Vagina (tissue), 2 donors: ENCODE measurements at regions not wholly inside any gene's neighbourhood (a gene's known extent, or its start where the extent isn't known, plus 50 kb on each side); places are given as distances from the start of the nearest gene placed in this dataset.

Source experiments
- DNase-seq, 2 donors: peaks; one replicate each; pipeline ENCODE4 v3.0.0-alpha.2; 2017; ENCODE audit errors: extremely low spot score in 2 of 2
- H3K27ac ChIP-seq: fragments of 200-600 bp; sonication (generic); one replicate; pipeline ENCODE4 v1.5.1; 2019
- H3K27me3 ChIP-seq: fragments of 200-600 bp; sonication (generic); one replicate; pipeline ENCODE4 v1.5.1; 2019
- H3K36me3 ChIP-seq, 2 donors: fragments of 200-600 bp; sonication (generic); one replicate each; pipeline ENCODE4 v1.5.1; 2017 to 2019
- H3K4me1 ChIP-seq: fragments of 200-600 bp; sonication (generic); one replicate; pipeline ENCODE4 v1.5.1; 2019
- H3K4me3 ChIP-seq, 2 donors: fragments of 200-600 bp; sonication (generic); 1 replicate in 1 of 2; 2 replicates in 1 of 2; pipeline ENCODE4 v1.5.1; 2016 to 2019
- H3K9me3 ChIP-seq: fragments of 200-600 bp; sonication (generic); one replicate; pipeline ENCODE4 v1.5.1; 2019
- CTCF ChIP-seq, 3 experiments: fragments of 450-650 bp in 2 of 3; fragments of 200-600 bp in 1 of 3; sonication (generic) in 1 of 3; IDR thresholded peaks; one replicate each; pipeline ENCODE4 v1.5.1; 2017 to 2019; ENCODE audit warnings: antibody characterized with exemption in 3 of 3, mild to moderate bottlenecking in 2 of 3, moderate library complexity in 2 of 3
- POLR2A ChIP-seq, 2 donors: fragments of 450-650 bp; IDR thresholded peaks; one replicate each; pipeline ENCODE4 v1.6.1; 2017; ENCODE audit warnings: antibody characterized with exemption in 2 of 2, mild to moderate bottlenecking in 2 of 2, moderate library complexity in 2 of 2
- POLR2AphosphoS5 ChIP-seq, 2 donors: sonication (generic); formaldehyde crosslinking; IDR thresholded peaks; one replicate each; pipeline ENCODE4 v1.9.0; 2017; ENCODE audit warnings: antibody characterized with exemption in 2 of 2, mild to moderate bottlenecking in 2 of 2, low read depth in 1 of 2; ENCODE audit not compliant: insufficient read depth in 1 of 2
- intact Hi-C: fragments of 100-400 bp; cut with DNase I; formaldehyde crosslinking; loops from one replicate; pipeline ENCODE4 v1.15.1; 2023

GRCh38 chr7:68958571-68958970 is 639.7 kb upstream of the AUTS2 start:
- H3K4me3 ChIP-seq, result no peak overlapping the region
- no peak for DNase-seq
- no peaks in the 10 kb centered on the region for H3K4me1 ChIP-seq
- no peak overlapping the region for H3K27ac ChIP-seq
- H3K27me3 ChIP-seq, result no peaks in the 10 kb centered on the region
- TF ChIP-seq CTCF (IDR thresholded peaks at IDR 0.05) (no peak), POLR2A (IDR thresholded peaks at IDR 0.05) (no peak)
- intact Hi-C loops, result no loop called here
- no peaks in the 10 kb centered on the region for H3K9me3 ChIP-seq
- no peaks in the 10 kb centered on the region for H3K36me3 ChIP-seq

GRCh38 chr7:68963552-68963951 is 634.7 kb upstream of the AUTS2 start:
- intact Hi-C loops, result no loop called here
- Histone ChIP-seq H3K4me1 (no peaks in the 10 kb centered on the region), H3K27ac (no peak overlapping the region), H3K27me3 (no peaks in the 10 kb centered on the region), H3K9me3 (no peaks in the 10 kb centered on the region), H3K4me3 (no peak overlapping the region), H3K36me3 (no peaks in the 10 kb centered on the region)
- TF ChIP-seq POLR2A (IDR thresholded peaks at IDR 0.05) (no peak), CTCF (IDR thresholded peaks at IDR 0.05) (no peak), POLR2AphosphoS5 (IDR thresholded peaks at IDR 0.05; ENCODE audit: insufficient read depth in 1 of 2, low read depth in 1 of 2) (no peak)
- no peak for DNase-seq

- Histone ChIP-seq H3K4me3 (no peak overlapping the region), H3K27me3 (no peaks in the 10 kb centered on the region), H3K27ac (no peak overlapping the region), H3K4me1 (no peaks in the 10 kb centered on the region), H3K36me3 (no peaks in the 10 kb centered on the region), H3K9me3 (no peaks in the 10 kb centered on the region)
- intact Hi-C loops, result no loop called here
- TF ChIP-seq POLR2A (IDR thresholded peaks at IDR 0.05) (no peak), CTCF (IDR thresholded peaks at IDR 0.05) (no peak), POLR2AphosphoS5 (IDR thresholded peaks at IDR 0.05; ENCODE audit: insufficient read depth in 1 of 2, low read depth in 1 of 2) (no peak)
- no peak for DNase-seq
Observed at GRCh38 chr7:68964060-68964459, 634.2 kb upstream of the AUTS2 start.

GRCh38 chr7:68965351-68965750 is 632.9 kb upstream of the AUTS2 start:
- Histone ChIP-seq H3K4me3 (no peak overlapping the region), H3K27ac (no peak overlapping the region), H3K9me3 (no peaks in the 10 kb centered on the region), H3K27me3 (no peaks in the 10 kb centered on the region), H3K36me3 (no peaks in the 10 kb centered on the region), H3K4me1 (no peaks in the 10 kb centered on the region)
- DNase-seq, result no peak
- intact Hi-C loops, result no loop called here
- no peak for TF ChIP-seq POLR2A (IDR thresholded peaks at IDR 0.05)
- TF ChIP-seq CTCF (IDR thresholded peaks at IDR 0.05), result no peak
- no peak for TF ChIP-seq POLR2AphosphoS5 (IDR thresholded peaks at IDR 0.05; ENCODE audit: insufficient read depth in 1 of 2, low read depth in 1 of 2)

- Histone ChIP-seq H3K27ac (no peak overlapping the region), H3K9me3 (no peaks in the 10 kb centered on the region), H3K4me1 (no peaks in the 10 kb centered on the region), H3K4me3 (no peak overlapping the region), H3K36me3 (no peaks in the 10 kb centered on the region), H3K27me3 (no peaks in the 10 kb centered on the region)
- no peak for DNase-seq
- intact Hi-C loops, result no loop called here
- no peak for TF ChIP-seq POLR2A (IDR thresholded peaks at IDR 0.05)
- TF ChIP-seq CTCF (IDR thresholded peaks at IDR 0.05), result no peak
- no peak for TF ChIP-seq POLR2AphosphoS5 (IDR thresholded peaks at IDR 0.05; ENCODE audit: insufficient read depth in 1 of 2, low read depth in 1 of 2)
Observed at GRCh38 chr7:68967598-68967997, 630.7 kb upstream of the AUTS2 start.
